Ovary (tissue), 3 donors: ENCODE measurements at regions not wholly inside any gene's neighbourhood (a gene's known extent, or its start where the extent isn't known, plus 50 kb on each side); places are given as distances from the start of the nearest gene placed in this dataset.

Source experiments
- POLR2A ChIP-seq: fragments of 450-650 bp; IDR thresholded peaks from one replicate; pipeline ENCODE4 v1.6.1; 2017; ENCODE audit warnings: antibody characterized with exemption, mild to moderate bottlenecking, moderate library complexity
- TF ChIP-seq, protein P1 (sequence below), 3 donors: fragments of 450-650 bp in 2 of 3; fragments of 200-600 bp in 1 of 3; IDR thresholded peaks; one replicate each; pipeline versions ENCODE4 v1.5.1 to v1.8.0; 2016 to 2022; ENCODE audit warnings: antibody characterized with exemption in 3 of 3, mild to moderate bottlenecking in 1 of 3
- donor health status: DM: no; HTN: no; CAD: no.

DNA sequence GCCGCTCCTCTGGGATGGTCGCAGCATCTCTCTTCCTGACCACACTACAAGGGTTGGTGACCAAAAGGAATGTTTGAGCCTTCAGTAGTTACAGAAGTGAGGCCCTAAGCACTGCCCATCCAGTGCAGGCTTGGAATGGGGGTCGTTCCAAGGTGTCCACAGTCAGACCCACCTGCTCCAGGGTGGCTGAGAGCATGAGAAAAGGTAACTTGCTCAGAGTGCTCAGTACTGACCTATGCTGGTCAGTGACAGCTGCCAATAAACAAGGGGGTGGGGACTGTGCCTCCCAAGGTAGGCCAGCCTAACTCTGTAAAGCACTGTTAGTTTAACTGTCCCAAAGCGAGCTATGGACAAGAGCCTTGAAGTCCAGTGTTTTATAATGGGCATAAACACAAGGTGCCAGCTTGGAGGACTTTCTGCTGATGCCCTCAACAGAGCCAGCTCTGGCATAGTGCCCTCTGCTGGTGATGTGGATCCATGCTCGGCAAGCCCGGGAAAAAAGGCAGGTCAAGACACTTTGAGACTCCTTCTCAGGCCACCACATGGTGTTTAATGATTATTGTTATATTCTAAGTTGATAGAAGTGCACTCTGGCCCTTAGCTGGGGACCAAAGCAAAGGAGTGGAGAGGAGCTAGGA lies 78.1 kb upstream of the DNAH14 start:
- TF ChIP-seq, protein P1, sequence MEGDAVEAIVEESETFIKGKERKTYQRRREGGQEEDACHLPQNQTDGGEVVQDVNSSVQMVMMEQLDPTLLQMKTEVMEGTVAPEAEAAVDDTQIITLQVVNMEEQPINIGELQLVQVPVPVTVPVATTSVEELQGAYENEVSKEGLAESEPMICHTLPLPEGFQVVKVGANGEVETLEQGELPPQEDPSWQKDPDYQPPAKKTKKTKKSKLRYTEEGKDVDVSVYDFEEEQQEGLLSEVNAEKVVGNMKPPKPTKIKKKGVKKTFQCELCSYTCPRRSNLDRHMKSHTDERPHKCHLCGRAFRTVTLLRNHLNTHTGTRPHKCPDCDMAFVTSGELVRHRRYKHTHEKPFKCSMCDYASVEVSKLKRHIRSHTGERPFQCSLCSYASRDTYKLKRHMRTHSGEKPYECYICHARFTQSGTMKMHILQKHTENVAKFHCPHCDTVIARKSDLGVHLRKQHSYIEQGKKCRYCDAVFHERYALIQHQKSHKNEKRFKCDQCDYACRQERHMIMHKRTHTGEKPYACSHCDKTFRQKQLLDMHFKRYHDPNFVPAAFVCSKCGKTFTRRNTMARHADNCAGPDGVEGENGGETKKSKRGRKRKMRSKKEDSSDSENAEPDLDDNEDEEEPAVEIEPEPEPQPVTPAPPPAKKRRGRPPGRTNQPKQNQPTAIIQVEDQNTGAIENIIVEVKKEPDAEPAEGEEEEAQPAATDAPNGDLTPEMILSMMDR (IDR thresholded peaks at IDR 0.05) = no peak
- TF ChIP-seq POLR2A = no peak
